Tibial nerve (tissue), 4 donors: ENCODE measurements at regions not wholly inside any gene's neighbourhood (a gene's known extent, or its start where the extent isn't known, plus 50 kb on each side); places are given as distances from the start of the nearest gene placed in this dataset.

Experiments
- CTCF ChIP-seq, 5 experiments: fragments of 200-600 bp in 3 of 5; fragments of 450-650 bp in 2 of 5; sonication (generic) in 3 of 5; IDR thresholded peaks; one replicate each; pipeline ENCODE4 v1.5.1; 2016 to 2019; ENCODE audit warnings: antibody characterized with exemption in 5 of 5, mild to moderate bottlenecking in 3 of 5, moderate library complexity in 2 of 5
- EP300 ChIP-seq, 2 donors: sonication (generic); formaldehyde crosslinking; IDR thresholded peaks; one replicate each; pipeline ENCODE4 v1.6.1; 2017; ENCODE audit warnings: antibody characterized with exemption in 2 of 2, mild to moderate bottlenecking in 1 of 2
- POLR2A ChIP-seq, 2 donors: fragments of 450-650 bp; IDR thresholded peaks; one replicate each; pipeline ENCODE4 v1.6.1; 2017; ENCODE audit warnings: antibody characterized with exemption in 2 of 2, mild to moderate bottlenecking in 2 of 2, moderate library complexity in 2 of 2

- TF ChIP-seq CTCF (IDR thresholded peaks at IDR 0.05) = no peak
- TF ChIP-seq POLR2A (IDR thresholded peaks at IDR 0.05) = no peak
- no peak for TF ChIP-seq EP300 (IDR thresholded peaks at IDR 0.05)
Observed at GRCh38 chr10:28360175-28360574, 57.3 kb upstream of the MPP7 start.
